H9 (cell line): ENCODE measurements at regions not wholly inside any gene's neighbourhood (a gene's known extent, or its start where the extent isn't known, plus 50 kb on each side); places are given as distances from the start of the nearest gene placed in this dataset.

Experiments used
- DNase-seq: peaks from one replicate; pipeline ENCODE4 v3.0.0-alpha.2; 2017
- H2AFZ ChIP-seq: one replicate; pipeline ENCODE4 v1.6.1; 2013; ENCODE audit warnings: mild to moderate bottlenecking, low read length, control low read depth, moderate library complexity
- H2AK5ac ChIP-seq: 2 replicates; pipeline ENCODE4 v1.6.1; 2013; ENCODE audit warnings: low read length, control low read depth, mixed read lengths; ENCODE audit not compliant: insufficient read length
- H2BK120ac ChIP-seq: one replicate; pipeline ENCODE4 v1.6.1; 2013; ENCODE audit warnings: low read depth, mild to moderate bottlenecking, low read length, control low read depth, inconsistent platforms; ENCODE audit not compliant: poor library complexity, severe bottlenecking
- H2BK12ac ChIP-seq: 2 replicates; pipeline ENCODE4 v1.6.1; 2013; ENCODE audit warnings: low read length, control low read depth, mixed read lengths, low read depth; ENCODE audit not compliant: insufficient read length
- H2BK15ac ChIP-seq: 2 replicates; pipeline ENCODE4 v1.6.1; 2013; ENCODE audit warnings: low read depth, low read length, control low read depth
- H2BK20ac ChIP-seq: one replicate; pipeline ENCODE4 v1.6.1; 2013; ENCODE audit warnings: low read depth, mild to moderate bottlenecking, low read length, control low read depth, inconsistent platforms; ENCODE audit not compliant: poor library complexity, severe bottlenecking
- H2BK5ac ChIP-seq: 2 replicates; pipeline ENCODE4 v1.6.1; 2013; ENCODE audit warnings: low read length, control low read depth, mixed read lengths; ENCODE audit not compliant: insufficient read length
- H3K14ac ChIP-seq: 2 replicates; pipeline ENCODE4 v1.6.1; 2013; ENCODE audit warnings: low read length, control low read depth; ENCODE audit not compliant: insufficient read depth
- H3K18ac ChIP-seq: 2 replicates; pipeline ENCODE4 v1.6.1; 2013; ENCODE audit warnings: low read depth, mild to moderate bottlenecking, mixed read lengths, low read length, control low read depth; ENCODE audit not compliant: insufficient read length
- H3K23ac ChIP-seq: 2 replicates; pipeline ENCODE4 v1.6.1; 2013; ENCODE audit warnings: low read length, control low read depth, mixed read lengths, low read depth; ENCODE audit not compliant: insufficient read length
- H3K23me2 ChIP-seq: 2 replicates; pipeline ENCODE4 v1.6.1; 2013; ENCODE audit warnings: low read depth, mild to moderate bottlenecking, mixed read lengths, low read length, control low read depth; ENCODE audit not compliant: insufficient read length, poor library complexity, severe bottlenecking
- H3K27ac ChIP-seq: 2 replicates; pipeline ENCODE4 v1.5.1; 2013; ENCODE audit warnings: low read length, control low read depth, mixed read lengths, low read depth; ENCODE audit not compliant: insufficient read length
- H3K27me3 ChIP-seq: 2 replicates; pipeline ENCODE4 v1.6.1; 2013; ENCODE audit warnings: low read length, control low read depth, inconsistent platforms; ENCODE audit not compliant: insufficient read depth
- H3K4ac ChIP-seq: 2 replicates; pipeline ENCODE4 v1.6.1; 2013; ENCODE audit warnings: low read depth, mild to moderate bottlenecking, control low read depth, inconsistent platforms, low read length, moderate library complexity
- H3K4me1 ChIP-seq: 2 replicates; pipeline ENCODE4 v1.6.1; 2013; ENCODE audit warnings: low read length, control low read depth, inconsistent platforms; ENCODE audit not compliant: insufficient read depth
- H3K4me2 ChIP-seq: 2 replicates; pipeline ENCODE4 v1.6.1; 2013; ENCODE audit warnings: low read length, control low read depth, mixed read lengths; ENCODE audit not compliant: insufficient read length, insufficient read depth
- H3K56ac ChIP-seq: 2 replicates; pipeline ENCODE4 v1.6.1; 2013; ENCODE audit warnings: low read depth, mild to moderate bottlenecking, mixed read lengths, low read length, control low read depth; ENCODE audit not compliant: insufficient read length
- H3K79me1 ChIP-seq: 2 replicates; pipeline ENCODE4 v1.6.1; 2013; ENCODE audit warnings: low read depth, mild to moderate bottlenecking, moderate library complexity, low read length, control low read depth, inconsistent platforms; ENCODE audit not compliant: insufficient read depth, poor library complexity, severe bottlenecking
- H3K79me2 ChIP-seq: 2 replicates; pipeline ENCODE4 v1.6.1; 2013; ENCODE audit warnings: low read length, control low read depth, inconsistent platforms; ENCODE audit not compliant: insufficient read depth
- H3K9ac ChIP-seq: 2 replicates; pipeline ENCODE4 v1.6.1; 2013; ENCODE audit warnings: low read length, control low read depth, mixed read lengths; ENCODE audit not compliant: insufficient read length; ENCODE audit errors: extremely low read depth
- H3K9me3 ChIP-seq: one replicate; pipeline ENCODE4 v1.6.1; 2013; ENCODE audit warnings: low read depth, low read length, inconsistent platforms; ENCODE audit not compliant: control insufficient read depth
- H3T11ph ChIP-seq: one replicate; pipeline ENCODE4 v1.6.1; 2013; ENCODE audit warnings: mild to moderate bottlenecking, low read length, control low read depth, inconsistent platforms
- H4K20me1 ChIP-seq: one replicate; pipeline ENCODE4 v1.6.1; 2013; ENCODE audit not compliant: control insufficient read depth, insufficient read length, insufficient read depth
- H4K5ac ChIP-seq: 2 replicates; pipeline ENCODE4 v1.6.1; 2013; ENCODE audit warnings: low read depth, mild to moderate bottlenecking, mixed read lengths, low read length, control low read depth; ENCODE audit not compliant: insufficient read length
- H4K8ac ChIP-seq: replicated peaks from 2 replicates; pipeline ENCODE4 v1.6.1; 2013; ENCODE audit warnings: low read length, control low read depth, mixed read lengths, low read depth; ENCODE audit not compliant: insufficient read length
- H4K91ac ChIP-seq: 2 replicates; pipeline ENCODE4 v1.6.1; 2013; ENCODE audit warnings: low read depth, mild to moderate bottlenecking, moderate library complexity, mixed read lengths, low read length, control low read depth; ENCODE audit not compliant: insufficient read length
- H3K27ac Mint-ChIP-seq, 3 experiments: 2 replicates in 2 of 3; 3 replicates in 1 of 3; pipeline ENCODE4 v1.8.0; 2020 to 2021; ENCODE audit warnings: mixed read lengths in 3 of 3, mild to moderate bottlenecking in 1 of 3, moderate library complexity in 1 of 3
- H3K27me3 Mint-ChIP-seq: 2 replicates; pipeline ENCODE4 v1.8.0; 2021; ENCODE audit warnings: low read depth, mild to moderate bottlenecking, moderate library complexity, mixed read lengths
- H3K36me3 Mint-ChIP-seq, 3 experiments: 2 replicates in 2 of 3; 3 replicates in 1 of 3; pipeline ENCODE4 v1.8.0; 2020 to 2021; ENCODE audit warnings: low read depth in 3 of 3, mixed read lengths in 3 of 3; ENCODE audit not compliant: insufficient read depth in 1 of 3
- H3K4me1 Mint-ChIP-seq, 2 experiments: 2 replicates each; pipeline ENCODE4 v1.8.0; 2020; ENCODE audit warnings: mixed read lengths in 2 of 2
- H3K4me3 Mint-ChIP-seq, 2 experiments: 2 replicates in 1 of 2; 3 replicates in 1 of 2; pipeline ENCODE4 v1.8.0; 2020 to 2021; ENCODE audit warnings: mild to moderate bottlenecking in 2 of 2, mixed read lengths in 2 of 2, moderate library complexity in 1 of 2
- H3K9me3 Mint-ChIP-seq, 2 experiments: 2 replicates in 1 of 2; 3 replicates in 1 of 2; pipeline ENCODE4 v1.8.0; 2020; ENCODE audit warnings: mild to moderate bottlenecking in 2 of 2, mixed read lengths in 2 of 2, moderate library complexity in 1 of 2
- CTCF ChIP-seq: fragments of 200-600 bp; sonication (generic); conservative IDR thresholded peaks from 3 replicates; pipeline ENCODE4 v1.8.0; 2021; ENCODE audit warnings: antibody characterized with exemption, mild to moderate bottlenecking
- WGBS: extraction: QIAGEN DNeasy Blood & Tissue Kit; methylation state at CpG from one replicate; pipeline ENCODE4 v1.1.7; 2013; ENCODE audit warnings: missing lambda C conversion rate, low lambda C conversion rate, mixed read lengths; ENCODE audit not compliant: insufficient read length; ENCODE audit errors: extremely low coverage; 5-methylcytosine and 5-hydroxymethylcytosine counted together

- no peak overlapping the region for H2BK12ac ChIP-seq
- no peak overlapping the region for H3K14ac ChIP-seq
- Mint-ChIP-seq H3K4me3 (no peak overlapping the region), H3K36me3 (no peaks in the 10 kb centered on the region), H3K9me3 (no peaks in the 10 kb centered on the region; a peak in 1 of 5 replicates), H3K27ac (no peak overlapping the region), H3K4me1 (peaks cover 0 to 8% of the 10 kb centered on the region in 2 experiments; a peak in 2 of 4 replicates), H3K27me3 (peaks cover 16% of the 10 kb centered on the region)
- no peak overlapping the region for H2BK120ac ChIP-seq
- H4K91ac ChIP-seq = no peak overlapping the region
- H3K4me2 ChIP-seq = no peak overlapping the region
- no peak overlapping the region for H3K27ac ChIP-seq
- no peak overlapping the region for H3K56ac ChIP-seq
- H3K4me1 ChIP-seq = no peaks in the 10 kb centered on the region
- no peak overlapping the region for H2AFZ ChIP-seq
- H3K79me1 ChIP-seq = no peaks in the 10 kb centered on the region
- H3K4ac ChIP-seq = no peak overlapping the region
- H3K23me2 ChIP-seq = no peaks in the 10 kb centered on the region
- no peak overlapping the region for H2BK15ac ChIP-seq
- H3T11ph ChIP-seq = no peak overlapping the region
- no peak for DNase-seq
- H4K8ac ChIP-seq = no peak overlapping the region
- no peak overlapping the region for H4K5ac ChIP-seq
- no peak overlapping the region for H3K23ac ChIP-seq
- no peaks in the 10 kb centered on the region for H3K9me3 ChIP-seq
- no peaks in the 10 kb centered on the region for H3K27me3 ChIP-seq
- H4K20me1 ChIP-seq = no peaks in the 10 kb centered on the region
- WGBS = no CpG with 5 or more reads among the region's 15 CpGs
- no peaks in the 10 kb centered on the region for H3K79me2 ChIP-seq
- H3K18ac ChIP-seq = no peak overlapping the region
- no peak overlapping the region for H2AK5ac ChIP-seq
- TF ChIP-seq CTCF = no peak
- no peak overlapping the region for H2BK5ac ChIP-seq
- no peak overlapping the region for H2BK20ac ChIP-seq
- H3K9ac ChIP-seq = no peak overlapping the region
Measured at GRCh38 chr9:126051446-126052130, 275.0 kb upstream of the MVB12B start.
